NT2/D1 (cell line): ENCODE measurements at regions not wholly inside any gene's neighbourhood (a gene's known extent, or its start where the extent isn't known, plus 50 kb on each side); places are given as distances from the start of the nearest gene placed in this dataset.

Source experiments
- DNase-seq: peaks from one replicate; pipeline ENCODE4 v3.0.0-alpha.2; 2011; ENCODE audit warnings: low read depth, low spot score
- H3K27me3 ChIP-seq: 2 replicates; pipeline ENCODE4 v1.6.0; 2011; ENCODE audit warnings: mild to moderate bottlenecking; ENCODE audit not compliant: insufficient read length, insufficient read depth
- H3K36me3 ChIP-seq: 2 replicates; pipeline ENCODE4 v1.6.1; 2011; ENCODE audit warnings: mild to moderate bottlenecking, low read length, mixed read lengths; ENCODE audit not compliant: insufficient read depth, insufficient read length
- H3K4me1 ChIP-seq: 2 replicates; pipeline ENCODE4 v1.5.1; 2011; ENCODE audit not compliant: insufficient read depth, insufficient read length
- H3K4me3 ChIP-seq: 2 replicates; pipeline ENCODE4 v1.5.1; 2011; ENCODE audit warnings: low read depth; ENCODE audit not compliant: insufficient read length
- H3K9ac ChIP-seq: 2 replicates; pipeline ENCODE4 v1.6.0; 2011; ENCODE audit warnings: low read depth; ENCODE audit not compliant: insufficient read length
- H3K9me3 ChIP-seq: 2 replicates; pipeline ENCODE4 v1.5.1; 2011; ENCODE audit warnings: mild to moderate bottlenecking, low read length; ENCODE audit not compliant: insufficient read depth
- SUZ12 ChIP-seq: IDR thresholded peaks from 2 replicates; pipeline ENCODE4 v1.6.1; 2011; ENCODE audit not compliant: insufficient read length, insufficient read depth; ENCODE audit errors: extremely low read depth
- YY1 ChIP-seq: IDR thresholded peaks from 2 replicates; pipeline ENCODE4 v1.6.1; 2011; ENCODE audit not compliant: insufficient read length, insufficient read depth
- ZNF274 ChIP-seq: IDR thresholded peaks from 2 replicates; pipeline ENCODE4 v1.6.1; 2011; ENCODE audit warnings: mild to moderate bottlenecking, low read depth, low read length

GRCh38 chr1:76013206-76013581 is 61.4 kb upstream of the ST6GALNAC3 start:
- Histone ChIP-seq H3K4me3 (no peak overlapping the region), H3K27me3 (no peaks in the 10 kb centered on the region), H3K4me1 (no peaks in the 10 kb centered on the region), H3K36me3 (no peaks in the 10 kb centered on the region), H3K9me3 (no peaks in the 10 kb centered on the region), H3K9ac (no peak overlapping the region)
- TF ChIP-seq SUZ12 = no peak
- TF ChIP-seq ZNF274 = no peak
- no peak for TF ChIP-seq YY1
- DNase-seq = no peak

GRCh38 chr1:76015478-76016103 is 59.0 kb upstream of the ST6GALNAC3 start:
- no peaks in the 10 kb centered on the region for H3K27me3 ChIP-seq
- no peak overlapping the region for H3K9ac ChIP-seq
- no peaks in the 10 kb centered on the region for H3K9me3 ChIP-seq
- H3K4me3 ChIP-seq = no peak overlapping the region
- no peaks in the 10 kb centered on the region for H3K4me1 ChIP-seq
- TF ChIP-seq SUZ12 (no peak), YY1 (no peak), ZNF274 (no peak)
- no peaks in the 10 kb centered on the region for H3K36me3 ChIP-seq
- no peak for DNase-seq

GRCh38 chr1:76018045-76018444 is 56.5 kb upstream of the ST6GALNAC3 start:
- Histone ChIP-seq H3K27me3 (no peaks in the 10 kb centered on the region), H3K9ac (no peak overlapping the region), H3K36me3 (no peaks in the 10 kb centered on the region), H3K9me3 (no peaks in the 10 kb centered on the region), H3K4me1 (no peaks in the 10 kb centered on the region), H3K4me3 (no peak overlapping the region)
- no peak for TF ChIP-seq SUZ12
- no peak for TF ChIP-seq YY1
- TF ChIP-seq ZNF274 = no peak
- no peak for DNase-seq

- no peak for TF ChIP-seq SUZ12
- no peak for TF ChIP-seq YY1
- no peak for TF ChIP-seq ZNF274
- Histone ChIP-seq H3K9me3 (no peaks in the 10 kb centered on the region), H3K4me1 (no peaks in the 10 kb centered on the region), H3K36me3 (no peaks in the 10 kb centered on the region), H3K9ac (no peak overlapping the region), H3K27me3 (no peaks in the 10 kb centered on the region), H3K4me3 (no peak overlapping the region)
- DNase-seq = no peak
These were observed 52.7 kb upstream of the ST6GALNAC3 start for GRCh38 chr1:76021846-76022245.

- no peak for TF ChIP-seq SUZ12
- TF ChIP-seq YY1 = no peak
- TF ChIP-seq ZNF274 = no peak
- H3K4me1 ChIP-seq = no peaks in the 10 kb centered on the region
- no peak overlapping the region for H3K4me3 ChIP-seq
- no peak overlapping the region for H3K9ac ChIP-seq
- H3K27me3 ChIP-seq = no peaks in the 10 kb centered on the region
- H3K36me3 ChIP-seq = no peaks in the 10 kb centered on the region
- DNase-seq = no peak
- no peaks in the 10 kb centered on the region for H3K9me3 ChIP-seq
These were observed 50.7 kb upstream of the ST6GALNAC3 start for GRCh38 chr1:76023669-76024435.
